Psoas muscle (tissue), 7 donors: ENCODE measurements at regions not wholly inside any gene's neighbourhood (a gene's known extent, or its start where the extent isn't known, plus 50 kb on each side); places are given as distances from the start of the nearest gene placed in this dataset.

Experiments
- ATAC-seq, 4 donors: fragments of 200-7000 bp; cut with Tn5 transposase; one replicate each; pipeline ENCODE4 v1.9.1; 2020; ENCODE audit warnings: moderate library complexity in 3 of 4, mild to moderate bottlenecking in 2 of 4
- DNase-seq, 2 donors: peaks; one replicate each; pipeline ENCODE4 v3.0.0-alpha.2; 2020
- H3K27ac ChIP-seq: fragments of 200-600 bp; one replicate; pipeline ENCODE4 v1.8.0; 2022
- H3K27me3 ChIP-seq, 3 donors: fragments of 200-600 bp in 1 of 3; one replicate each; pipeline versions ENCODE4 v1.6.1 to v1.8.0; 2013 to 2022; ENCODE audit warnings: low read length in 2 of 3, mild to moderate bottlenecking in 2 of 3, moderate library complexity in 1 of 3; ENCODE audit not compliant: insufficient read depth in 3 of 3
- H3K36me3 ChIP-seq, 2 donors: fragments of 200-600 bp in 1 of 2; one replicate each; pipeline versions ENCODE4 v1.6.1 to v1.8.0; 2013 to 2022; ENCODE audit warnings: low read depth in 1 of 2, mild to moderate bottlenecking in 1 of 2, moderate library complexity in 1 of 2; ENCODE audit not compliant: insufficient read depth in 1 of 2
- H3K4me1 ChIP-seq: fragments of 200-600 bp; one replicate; pipeline ENCODE4 v1.8.0; 2022
- H3K4me3 ChIP-seq: fragments of 200-600 bp; one replicate; pipeline ENCODE4 v1.8.0; 2022; ENCODE audit warnings: mild to moderate bottlenecking
- H3K9me3 ChIP-seq: fragments of 200-600 bp; one replicate; pipeline ENCODE4 v1.8.0; 2022
- CTCF ChIP-seq: fragments of 200-600 bp; IDR thresholded peaks from one replicate; pipeline ENCODE4 v1.8.0; 2022; ENCODE audit warnings: antibody characterized with exemption
- WGBS, 3 donors: extraction: QIAGEN DNeasy Blood & Tissue Kit; methylation state at CpG; one replicate each; pipeline versions ENCODE4 v1.1.6 to v1.1.7; 2013; 5-methylcytosine and 5-hydroxymethylcytosine counted together
- intact Hi-C, 2 donors: fragments of 100-400 bp; cut with DNase I; formaldehyde crosslinking; loops; one replicate each; pipeline versions ENCODE4 v1.11.0 to v1.14.2; 2022
- donor health status: healthy with polysubstance abuse.
- donor health status: DM: no; HTN: no; CAD: no; lungs with moderate emphysema.
- donor health status: Bipolar disorder and iron deficiency.
- donor health status: healthy.
- donor health status: DM: yes; HTN: yes; CAD: no.
- donor health status: DM: no; HTN: no; CAD: no.
- donor health status: DM: yes; HTN: yes; CAD: no.

GRCh38 chr10:63922468-63923284, 401.5 kb downstream of the REEP3 start:
- H3K36me3 ChIP-seq = no peaks in the 10 kb centered on the region
- no peak overlapping the region for H3K27ac ChIP-seq
- intact Hi-C loops = no loop called here
- WGBS, 3 donors = 39 to 65% (median 45%) methylated on average over 6 of the region's 6 CpGs
- no peaks in the 10 kb centered on the region for H3K9me3 ChIP-seq
- no peak for DNase-seq
- H3K4me1 ChIP-seq = no peaks in the 10 kb centered on the region
- no peak overlapping the region for H3K4me3 ChIP-seq
- ATAC-seq = no peak
- no peaks in the 10 kb centered on the region for H3K27me3 ChIP-seq
- no peak for TF ChIP-seq CTCF

- H3K9me3 ChIP-seq = no peaks in the 10 kb centered on the region
- TF ChIP-seq CTCF = no peak
- intact Hi-C loops = no loop called here
- DNase-seq = no peak
- no peak overlapping the region for H3K27ac ChIP-seq
- no peak overlapping the region for H3K4me3 ChIP-seq
- no peaks in the 10 kb centered on the region for H3K36me3 ChIP-seq
- ATAC-seq = no peak
- 67 to 86% (median 77%) methylated on average over 4 of the region's 4 CpGs for WGBS, 3 donors
- no peaks in the 10 kb centered on the region for H3K4me1 ChIP-seq
- H3K27me3 ChIP-seq = no peaks in the 10 kb centered on the region
These were observed 408.7 kb downstream of the REEP3 start for GRCh38 chr10:63929831-63930467.

GRCh38 chr10:63930584-63930983, 409.4 kb downstream of the REEP3 start:
- no peaks in the 10 kb centered on the region for H3K4me1 ChIP-seq
- WGBS, 3 donors = 64 to 73% (median 65%) methylated on average over 4 of the region's 4 CpGs

GRCh38 chr10:63935705-63936104, 414.5 kb downstream of the REEP3 start:
- TF ChIP-seq CTCF = no peak
- Histone ChIP-seq H3K36me3 (no peaks in the 10 kb centered on the region), H3K4me1 (no peaks in the 10 kb centered on the region), H3K27ac (no peak overlapping the region), H3K4me3 (no peak overlapping the region), H3K9me3 (no peaks in the 10 kb centered on the region), H3K27me3 (no peaks in the 10 kb centered on the region)
- ATAC-seq (no peak), DNase-seq (no peak)
- WGBS, 3 donors = 52 to 65% (median 54%) methylated on average over 2 of the region's 2 CpGs
- intact Hi-C loops = no loop called here

More at GRCh38 chr10:63930584-63930983, 409.4 kb downstream of the REEP3 start:
- Histone ChIP-seq H3K27ac (no peak overlapping the region), H3K36me3 (no peaks in the 10 kb centered on the region), H3K9me3 (no peaks in the 10 kb centered on the region), H3K27me3 (no peaks in the 10 kb centered on the region), H3K4me3 (no peak overlapping the region)
- no peak for TF ChIP-seq CTCF
- DNase-seq (no peak), ATAC-seq (no peak)
- intact Hi-C loops = no loop called here
